HepG2 (cell line): ENCODE measurements at regions not wholly inside any gene's neighbourhood (a gene's known extent, or its start where the extent isn't known, plus 50 kb on each side); places are given as distances from the start of the nearest gene placed in this dataset.

Source experiments
- AGO2 ChIP-seq: fragments of 200-400 bp; formaldehyde crosslinking; optimal IDR thresholded peaks from 2 replicates; pipeline ENCODE3; 2017; ENCODE audit warnings: mild to moderate bottlenecking, low read depth, low read length, moderate library complexity
- POLR2A ChIP-seq, 2 experiments: IDR thresholded peaks; 2 replicates each; pipeline ENCODE4 v1.6.1; 2011; ENCODE audit warnings: low read depth in 2 of 2, low read length in 2 of 2, mild to moderate bottlenecking in 1 of 2, moderate library complexity in 1 of 2; ENCODE audit not compliant: insufficient read depth in 1 of 2
- POLR2AphosphoS2 ChIP-seq: IDR thresholded peaks from 2 replicates; pipeline ENCODE4 v1.6.1; 2011; ENCODE audit warnings: low read depth, low read length, improper control_type of control experiment
- POLR2AphosphoS5 ChIP-seq: IDR thresholded peaks from 2 replicates; pipeline ENCODE4 v1.6.1; 2012; ENCODE audit warnings: low read depth, low read length
- SCMH1 ChIP-seq: sonication (generic); formaldehyde crosslinking; IDR thresholded peaks from 2 replicates; pipeline ENCODE4 v1.9.0; 2021; ENCODE audit warnings: missing genetic modification reagents, mild to moderate bottlenecking, borderline replicate concordance
- TCF12 ChIP-seq, 2 experiments: fragments of 450-650 bp in 1 of 2; sonication (generic) in 1 of 2; formaldehyde crosslinking in 1 of 2; IDR thresholded peaks; 2 replicates each; pipeline versions ENCODE4 v1.6.1 to v1.8.0; 2017 to 2022; ENCODE audit warnings: antibody characterized with exemption in 1 of 2, mild to moderate bottlenecking in 1 of 2, missing genetic modification reagents in 1 of 2, moderate library complexity in 1 of 2
- ZFX ChIP-seq: sonication (generic); formaldehyde crosslinking; IDR thresholded peaks from 2 replicates; pipeline ENCODE4 v1.4.0; 2020; ENCODE audit warnings: mild to moderate bottlenecking, low read depth, missing genetic modification reagents, moderate library complexity
- TF ChIP-seq, protein P1 (sequence below): sonication (generic); formaldehyde crosslinking; IDR thresholded peaks from 2 replicates; pipeline ENCODE4 v1.4.0; 2020; ENCODE audit warnings: mild to moderate bottlenecking, missing genetic modification reagents
- TF ChIP-seq, protein P2 (sequence below): sonication (generic); formaldehyde crosslinking; IDR thresholded peaks from 2 replicates; pipeline ENCODE4 v1.5.0; 2020; ENCODE audit warnings: mild to moderate bottlenecking, missing genetic modification reagents, moderate library complexity
- TF ChIP-seq, protein P3 (sequence below): conservative IDR thresholded peaks from 2 replicates; pipeline ENCODE4 v1.6.1; 2018; ENCODE audit warnings: missing genetic modification reagents
- TF ChIP-seq, protein P4 (sequence below): sonication (generic); formaldehyde crosslinking; IDR thresholded peaks from 2 replicates; pipeline ENCODE4 v1.9.0; 2021; ENCODE audit warnings: missing genetic modification reagents, borderline replicate concordance
- TF ChIP-seq, protein P5 (sequence below): sonication (generic); formaldehyde crosslinking; IDR thresholded peaks from 2 replicates; pipeline ENCODE4 v1.4.0; 2020; ENCODE audit warnings: missing genetic modification reagents

DNA sequence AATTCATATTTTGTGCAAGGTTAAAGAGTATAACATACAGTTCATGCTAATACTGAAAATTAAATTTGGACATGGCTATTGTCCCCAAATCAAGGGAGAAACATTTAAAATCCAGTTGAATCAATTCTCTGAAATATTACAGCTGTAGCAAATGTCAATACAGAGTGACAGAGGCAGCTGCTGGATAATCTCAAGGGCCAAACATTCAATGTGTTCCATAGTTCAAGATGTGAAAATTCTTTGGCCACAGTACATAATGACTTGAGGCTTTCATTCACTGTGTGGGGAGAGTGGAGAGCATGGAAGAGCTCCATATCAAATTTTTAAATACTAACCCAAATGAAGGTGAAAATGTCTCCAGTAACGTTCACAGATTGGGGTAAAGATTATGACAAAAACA lies 1192.8 kb upstream of the CADM2 start:
- TF ChIP-seq, protein P1, sequence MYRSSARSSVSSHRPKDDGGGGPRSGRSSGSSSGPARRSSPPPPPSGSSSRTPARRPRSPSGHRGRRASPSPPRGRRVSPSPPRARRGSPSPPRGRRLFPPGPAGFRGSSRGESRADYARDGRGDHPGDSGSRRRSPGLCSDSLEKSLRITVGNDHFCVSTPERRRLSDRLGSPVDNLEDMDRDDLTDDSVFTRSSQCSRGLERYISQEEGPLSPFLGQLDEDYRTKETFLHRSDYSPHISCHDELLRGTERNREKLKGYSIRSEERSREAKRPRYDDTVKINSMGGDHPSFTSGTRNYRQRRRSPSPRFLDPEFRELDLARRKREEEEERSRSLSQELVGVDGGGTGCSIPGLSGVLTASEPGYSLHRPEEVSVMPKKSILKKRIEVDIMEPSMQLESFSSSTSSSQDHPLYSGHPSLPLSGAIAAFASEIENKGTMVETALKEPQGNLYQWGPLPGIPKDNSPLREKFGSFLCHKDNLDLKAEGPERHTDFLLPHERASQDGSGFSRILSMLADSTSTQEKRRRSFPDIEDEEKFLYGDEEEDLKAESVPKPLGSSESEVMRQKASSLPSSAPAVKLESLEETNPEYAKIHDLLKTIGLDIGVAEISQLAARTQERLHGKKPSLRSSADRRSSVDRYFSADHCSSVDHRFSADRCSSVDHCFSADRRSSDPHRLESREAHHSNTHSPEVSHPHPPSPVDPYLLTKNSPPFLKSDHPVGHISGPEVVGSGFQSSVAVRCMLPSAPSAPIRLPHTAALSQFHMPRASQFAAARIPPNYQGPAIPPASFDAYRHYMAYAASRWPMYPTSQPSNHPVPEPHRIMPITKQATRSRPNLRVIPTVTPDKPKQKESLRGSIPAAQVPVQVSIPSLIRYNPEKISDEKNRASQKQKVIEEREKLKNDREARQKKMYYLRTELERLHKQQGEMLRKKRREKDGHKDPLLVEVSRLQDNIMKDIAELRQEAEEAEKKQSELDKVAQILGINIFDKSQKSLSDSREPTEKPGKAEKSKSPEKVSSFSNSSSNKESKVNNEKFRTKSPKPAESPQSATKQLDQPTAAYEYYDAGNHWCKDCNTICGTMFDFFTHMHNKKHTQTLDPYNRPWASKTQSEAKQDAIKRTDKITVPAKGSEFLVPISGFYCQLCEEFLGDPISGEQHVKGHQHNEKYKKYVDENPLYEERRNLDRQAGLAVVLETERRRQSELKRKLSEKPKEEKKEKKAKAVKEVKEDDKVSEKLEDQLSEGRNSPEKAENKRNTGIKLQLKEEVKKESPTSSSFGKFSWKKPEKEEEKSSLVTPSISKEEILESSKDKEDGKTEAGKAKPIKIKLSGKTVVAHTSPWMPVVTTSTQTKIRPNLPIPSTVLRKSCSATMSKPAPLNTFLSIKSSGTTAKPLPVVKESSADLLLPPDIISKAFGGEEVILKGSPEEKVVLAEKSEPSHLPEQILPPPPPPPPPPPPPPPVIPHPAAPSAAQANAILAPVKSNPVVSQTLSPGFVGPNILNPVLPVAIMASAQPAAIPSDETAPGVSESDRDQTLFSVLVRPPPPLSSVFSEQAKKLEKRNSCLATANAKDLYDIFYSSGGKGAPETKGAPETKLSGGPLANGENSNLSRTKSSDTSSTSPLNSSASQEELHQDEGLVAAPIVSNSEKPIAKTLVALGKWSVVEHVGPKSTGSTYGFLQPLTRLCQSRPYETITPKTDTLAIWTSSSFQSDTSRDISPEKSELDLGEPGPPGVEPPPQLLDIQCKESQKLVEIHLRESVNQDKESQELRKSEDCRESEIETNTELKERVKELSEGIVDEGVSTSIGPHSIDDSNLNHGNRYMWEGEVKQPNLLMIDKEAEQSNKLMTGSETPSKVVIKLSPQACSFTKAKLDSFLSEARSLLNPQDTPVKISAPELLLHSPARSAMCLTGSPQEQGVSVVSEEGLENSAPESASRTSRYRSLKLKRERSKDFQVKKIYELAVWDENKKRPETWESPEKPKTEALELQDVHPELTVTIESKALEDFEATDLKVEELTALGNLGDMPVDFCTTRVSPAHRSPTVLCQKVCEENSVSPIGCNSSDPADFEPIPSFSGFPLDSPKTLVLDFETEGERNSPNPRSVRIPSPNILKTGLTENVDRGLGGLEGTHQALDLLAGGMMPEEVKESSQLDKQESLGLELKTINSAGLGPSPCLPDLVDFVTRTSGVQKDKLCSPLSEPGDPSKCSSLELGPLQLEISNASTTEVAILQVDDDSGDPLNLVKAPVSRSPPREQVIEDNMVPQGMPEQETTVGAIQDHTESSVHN (CRISPR knock-in tag) = no peak
- TF ChIP-seq, protein P2, sequence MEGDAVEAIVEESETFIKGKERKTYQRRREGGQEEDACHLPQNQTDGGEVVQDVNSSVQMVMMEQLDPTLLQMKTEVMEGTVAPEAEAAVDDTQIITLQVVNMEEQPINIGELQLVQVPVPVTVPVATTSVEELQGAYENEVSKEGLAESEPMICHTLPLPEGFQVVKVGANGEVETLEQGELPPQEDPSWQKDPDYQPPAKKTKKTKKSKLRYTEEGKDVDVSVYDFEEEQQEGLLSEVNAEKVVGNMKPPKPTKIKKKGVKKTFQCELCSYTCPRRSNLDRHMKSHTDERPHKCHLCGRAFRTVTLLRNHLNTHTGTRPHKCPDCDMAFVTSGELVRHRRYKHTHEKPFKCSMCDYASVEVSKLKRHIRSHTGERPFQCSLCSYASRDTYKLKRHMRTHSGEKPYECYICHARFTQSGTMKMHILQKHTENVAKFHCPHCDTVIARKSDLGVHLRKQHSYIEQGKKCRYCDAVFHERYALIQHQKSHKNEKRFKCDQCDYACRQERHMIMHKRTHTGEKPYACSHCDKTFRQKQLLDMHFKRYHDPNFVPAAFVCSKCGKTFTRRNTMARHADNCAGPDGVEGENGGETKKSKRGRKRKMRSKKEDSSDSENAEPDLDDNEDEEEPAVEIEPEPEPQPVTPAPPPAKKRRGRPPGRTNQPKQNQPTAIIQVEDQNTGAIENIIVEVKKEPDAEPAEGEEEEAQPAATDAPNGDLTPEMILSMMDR (CRISPR knock-in tag) = no peak
- TF ChIP-seq AGO2 = no peak
- TF ChIP-seq, protein P3, sequence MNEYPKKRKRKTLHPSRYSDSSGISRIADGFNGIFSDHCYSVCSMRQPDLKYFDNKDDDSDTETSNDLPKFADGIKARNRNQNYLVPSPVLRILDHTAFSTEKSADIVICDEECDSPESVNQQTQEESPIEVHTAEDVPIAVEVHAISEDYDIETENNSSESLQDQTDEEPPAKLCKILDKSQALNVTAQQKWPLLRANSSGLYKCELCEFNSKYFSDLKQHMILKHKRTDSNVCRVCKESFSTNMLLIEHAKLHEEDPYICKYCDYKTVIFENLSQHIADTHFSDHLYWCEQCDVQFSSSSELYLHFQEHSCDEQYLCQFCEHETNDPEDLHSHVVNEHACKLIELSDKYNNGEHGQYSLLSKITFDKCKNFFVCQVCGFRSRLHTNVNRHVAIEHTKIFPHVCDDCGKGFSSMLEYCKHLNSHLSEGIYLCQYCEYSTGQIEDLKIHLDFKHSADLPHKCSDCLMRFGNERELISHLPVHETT (CRISPR knock-in tag) = no peak
- TF ChIP-seq POLR2A (IDR thresholded peaks at IDR 0.05; ENCODE audit: insufficient read depth in 1 of 2, low read depth in 2 of 2, low read length in 2 of 2) = no peak
- TF ChIP-seq, protein P4, sequence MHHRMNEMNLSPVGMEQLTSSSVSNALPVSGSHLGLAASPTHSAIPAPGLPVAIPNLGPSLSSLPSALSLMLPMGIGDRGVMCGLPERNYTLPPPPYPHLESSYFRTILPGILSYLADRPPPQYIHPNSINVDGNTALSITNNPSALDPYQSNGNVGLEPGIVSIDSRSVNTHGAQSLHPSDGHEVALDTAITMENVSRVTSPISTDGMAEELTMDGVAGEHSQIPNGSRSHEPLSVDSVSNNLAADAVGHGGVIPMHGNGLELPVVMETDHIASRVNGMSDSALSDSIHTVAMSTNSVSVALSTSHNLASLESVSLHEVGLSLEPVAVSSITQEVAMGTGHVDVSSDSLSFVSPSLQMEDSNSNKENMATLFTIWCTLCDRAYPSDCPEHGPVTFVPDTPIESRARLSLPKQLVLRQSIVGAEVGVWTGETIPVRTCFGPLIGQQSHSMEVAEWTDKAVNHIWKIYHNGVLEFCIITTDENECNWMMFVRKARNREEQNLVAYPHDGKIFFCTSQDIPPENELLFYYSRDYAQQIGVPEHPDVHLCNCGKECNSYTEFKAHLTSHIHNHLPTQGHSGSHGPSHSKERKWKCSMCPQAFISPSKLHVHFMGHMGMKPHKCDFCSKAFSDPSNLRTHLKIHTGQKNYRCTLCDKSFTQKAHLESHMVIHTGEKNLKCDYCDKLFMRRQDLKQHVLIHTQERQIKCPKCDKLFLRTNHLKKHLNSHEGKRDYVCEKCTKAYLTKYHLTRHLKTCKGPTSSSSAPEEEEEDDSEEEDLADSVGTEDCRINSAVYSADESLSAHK = no peak
- TF ChIP-seq POLR2AphosphoS2 = no peak
- TF ChIP-seq POLR2AphosphoS5 = no peak
- TF ChIP-seq ZFX (CRISPR knock-in tag) = no peak
- TF ChIP-seq TCF12 (IDR thresholded peaks at IDR 0.05) = no peak
- TF ChIP-seq TCF12 (CRISPR knock-in tag; IDR thresholded peaks at IDR 0.05) = no peak
- TF ChIP-seq, protein P5, sequence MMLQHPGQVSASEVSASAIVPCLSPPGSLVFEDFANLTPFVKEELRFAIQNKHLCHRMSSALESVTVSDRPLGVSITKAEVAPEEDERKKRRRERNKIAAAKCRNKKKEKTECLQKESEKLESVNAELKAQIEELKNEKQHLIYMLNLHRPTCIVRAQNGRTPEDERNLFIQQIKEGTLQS = no peak
- no peak for TF ChIP-seq SCMH1 (CRISPR knock-in tag)
